ENCODE measurements at regions not wholly inside any gene's neighbourhood (a gene's known extent, or its start where the extent isn't known, plus 50 kb on each side); places are given as distances from the start of the nearest gene placed in this dataset.
"Not testable (repeated sequence)": the region's sequence is repeated elsewhere in the genome, so short reads cannot be mapped to it uniquely, and the experiment has no call there.

- no peak overlapping the region for H3K27ac ChIP-seq
- no peak overlapping the region for H3K4me3 ChIP-seq
- no peaks in the 10 kb centered on the region for H3K36me3 ChIP-seq
- H3K4me1 ChIP-seq (ENCODE audit: low read depth): no peaks in the 10 kb centered on the region
- H3K27me3 ChIP-seq: no peaks in the 10 kb centered on the region
- no peak for DNase-seq (ENCODE audit: low read depth in 1 of 2, low spot score in 1 of 2)
- no peaks in the 10 kb centered on the region for H3K9me3 ChIP-seq (ENCODE audit: low read depth)
- no peak for TF ChIP-seq CTCF (IDR thresholded peaks at IDR 0.05; ENCODE audit: low read depth, low read length)
Measured at GRCh38 chr13:65217471-65217995, 2012.6 kb downstream of the PCDH9 start.

GRCh38 chr13:65202845-65203244, 2027.3 kb downstream of the PCDH9 start:
- H3K4me1 ChIP-seq (ENCODE audit: low read depth); DNase-seq (ENCODE audit: low read depth in 1 of 2, low spot score in 1 of 2); H3K9me3 ChIP-seq (ENCODE audit: low read depth); H3K36me3 ChIP-seq; H3K27ac ChIP-seq; H3K4me3 ChIP-seq; H3K27me3 ChIP-seq: not testable (repeated sequence)

- Histone ChIP-seq H3K9me3 (ENCODE audit: low read depth) (no peaks in the 10 kb centered on the region), H3K36me3 (no peaks in the 10 kb centered on the region), H3K4me1 (ENCODE audit: low read depth) (no peaks in the 10 kb centered on the region), H3K27ac (no peak overlapping the region), H3K4me3 (no peak overlapping the region), H3K27me3 (no peaks in the 10 kb centered on the region)
- TF ChIP-seq CTCF (IDR thresholded peaks at IDR 0.05; ENCODE audit: low read depth, low read length): no peak
- DNase-seq (ENCODE audit: low read depth in 1 of 2, low spot score in 1 of 2): no peak
Measured at GRCh38 chr13:65188721-65189120, 2041.4 kb downstream of the PCDH9 start.

- Histone ChIP-seq H3K4me1 (ENCODE audit: low read depth) (no peaks in the 10 kb centered on the region), H3K4me3 (no peak overlapping the region), H3K36me3 (no peaks in the 10 kb centered on the region), H3K27ac (no peak overlapping the region), H3K27me3 (no peaks in the 10 kb centered on the region), H3K9me3 (ENCODE audit: low read depth) (no peaks in the 10 kb centered on the region)
- no peak for DNase-seq (ENCODE audit: low read depth in 1 of 2, low spot score in 1 of 2)
- no peak for TF ChIP-seq CTCF (IDR thresholded peaks at IDR 0.05; ENCODE audit: low read depth, low read length)
Measured at GRCh38 chr13:65168026-65168425, 2062.1 kb downstream of the PCDH9 start.

GRCh38 chr13:65166675-65167074, 2063.5 kb downstream of the PCDH9 start:
- Histone ChIP-seq H3K27ac (no peak overlapping the region), H3K27me3 (no peaks in the 10 kb centered on the region), H3K9me3 (ENCODE audit: low read depth) (no peaks in the 10 kb centered on the region), H3K36me3 (no peaks in the 10 kb centered on the region), H3K4me1 (ENCODE audit: low read depth) (no peaks in the 10 kb centered on the region), H3K4me3 (no peak overlapping the region)
- TF ChIP-seq CTCF (IDR thresholded peaks at IDR 0.05; ENCODE audit: low read depth, low read length): no peak
- DNase-seq (ENCODE audit: low read depth in 1 of 2, low spot score in 1 of 2): no peak

GRCh38 chr13:65159803-65160202, 2070.3 kb downstream of the PCDH9 start:
- no peaks in the 10 kb centered on the region for H3K4me1 ChIP-seq (ENCODE audit: low read depth)
- H3K27me3 ChIP-seq: no peaks in the 10 kb centered on the region
- no peaks in the 10 kb centered on the region for H3K9me3 ChIP-seq (ENCODE audit: low read depth)
- no peak for TF ChIP-seq CTCF (IDR thresholded peaks at IDR 0.05; ENCODE audit: low read depth, low read length)
- no peak overlapping the region for H3K4me3 ChIP-seq
- DNase-seq (ENCODE audit: low read depth in 1 of 2, low spot score in 1 of 2): no peak
- H3K36me3 ChIP-seq: no peaks in the 10 kb centered on the region
- H3K27ac ChIP-seq: no peak overlapping the region
